GM12878 (cell line): ENCODE measurements at regions not wholly inside any gene's neighbourhood (a gene's known extent, or its start where the extent isn't known, plus 50 kb on each side); places are given as distances from the start of the nearest gene placed in this dataset.

Experiments used
- ATAC-seq: fragments of 200-7000 bp; cut with Tn5 transposase; 3 replicates; pipeline ENCODE4 v1.9.1; 2020; ENCODE audit warnings: mild to moderate bottlenecking, moderate library complexity
- BruUV-seq: library from RNA; stranded (reverse); fragments of 400-500 nt; replicated peaks from 2 replicates; lab custom pipeline; 2021; lab: Mats Ljungman, UMichigan
- CTCF ChIA-PET: fragments of 300-600 bp; sonication (Branson Sonifier 250); formaldehyde crosslinking; extraction: SDS; loops from one replicate; lab custom pipeline; 2021; ENCODE audit warnings: inconsistent platforms; lab: Yijun Ruan, JAX
- POLR2A ChIA-PET: fragments of 350-600 bp; formaldehyde crosslinking; extraction: SDS; loops from one replicate; lab custom pipeline; 2021; ENCODE audit warnings: inconsistent platforms; lab: Charles Lee
- RAD21 ChIA-PET: fragments of 300-600 bp; sonication (Branson Sonifier 250); formaldehyde crosslinking; loops from one replicate; lab custom pipeline; 2023; ENCODE audit warnings: antibody characterized with exemption; ENCODE audit not compliant: unreplicated experiment; lab: Charles Lee
- SMC1A ChIA-PET: fragments of 300-600 bp; sonication (Branson Sonifier 250); formaldehyde crosslinking; loops from one replicate; lab custom pipeline; 2023; ENCODE audit not compliant: unreplicated experiment, uncharacterized antibody; lab: Charles Lee
- DNase-seq: peaks from one replicate; pipeline ENCODE4 v3.0.0-alpha.2; 2011; ENCODE audit warnings: low read depth, low spot score
- FAIRE-seq: peaks from 3 replicates; lab custom pipeline; 2011; peaks lifted over from hg19 to GRCh38; lab: Jason Lieb, UNC
- H2AFZ ChIP-seq: 2 replicates; pipeline ENCODE4 v1.6.0; 2011; ENCODE audit warnings: low read depth, low read length, control low read depth; ENCODE audit not compliant: control insufficient read depth
- H3K27ac ChIP-seq: 2 replicates; pipeline ENCODE4 v1.5.1; 2011; ENCODE audit warnings: control low read depth; ENCODE audit not compliant: control insufficient read depth, insufficient read depth
- H3K27me3 ChIP-seq, 2 experiments: replicated peaks in 1 of 2; 2 replicates each; pipeline versions ENCODE4 v1.6.0 to v1.6.1; 2011; ENCODE audit warnings: low read length in 1 of 2; ENCODE audit not compliant: control insufficient read depth in 2 of 2, insufficient read depth in 2 of 2
- H3K36me3 ChIP-seq, 2 experiments: 2 replicates each; pipeline ENCODE4 v1.5.1; 2011; ENCODE audit warnings: low read length in 1 of 2; ENCODE audit not compliant: control insufficient read depth in 2 of 2, insufficient read depth in 2 of 2
- H3K4me1 ChIP-seq: 2 replicates; pipeline ENCODE4 v1.6.1; 2011; ENCODE audit warnings: mild to moderate bottlenecking, low read length, moderate library complexity, mixed read lengths; ENCODE audit not compliant: control insufficient read depth, insufficient read depth
- H3K4me2 ChIP-seq: 2 replicates; pipeline ENCODE4 v1.6.0; 2011; ENCODE audit warnings: control low read depth; ENCODE audit not compliant: control insufficient read depth, insufficient read depth
- H3K4me3 ChIP-seq: fragments of 200-600 bp; sonication (generic); 2 replicates; pipeline ENCODE4 v1.5.1; 2016
- H3K79me2 ChIP-seq: 2 replicates; pipeline ENCODE4 v1.6.0; 2011; ENCODE audit warnings: low read length; ENCODE audit not compliant: control insufficient read depth, insufficient read depth
- H3K9ac ChIP-seq: 2 replicates; pipeline ENCODE4 v1.8.0; 2011; ENCODE audit warnings: low read length, control low read depth, mixed read lengths; ENCODE audit not compliant: control insufficient read depth, insufficient read depth
- H3K9me3 ChIP-seq: replicated peaks from 3 replicates; pipeline ENCODE4 v1.5.1; 2011; ENCODE audit warnings: mild to moderate bottlenecking, low read length; ENCODE audit not compliant: control insufficient read depth, insufficient read depth
- H4K20me1 ChIP-seq: 2 replicates; pipeline ENCODE4 v1.6.0; 2011; ENCODE audit not compliant: control insufficient read depth, insufficient read depth
- BCL11A ChIP-seq: IDR thresholded peaks from 2 replicates; pipeline ENCODE4 v1.6.1; 2011; ENCODE audit warnings: low read depth, low read length
- BHLHE40 ChIP-seq, 2 experiments: fragments of 450-650 bp in 1 of 2; IDR thresholded peaks; 2 replicates each; pipeline ENCODE4 v1.6.1; 2011 to 2017; ENCODE audit warnings: low read depth in 2 of 2, borderline replicate concordance in 1 of 2, improper control_type of control experiment in 1 of 2, low read length in 1 of 2, mild to moderate bottlenecking in 1 of 2
- POLR2AphosphoS2 ChIP-seq: IDR thresholded peaks from 2 replicates; pipeline ENCODE4 v1.6.1; 2011; ENCODE audit warnings: low read depth, mild to moderate bottlenecking, low read length, improper control_type of control experiment, moderate library complexity
- ZNF384 ChIP-seq: IDR thresholded peaks from 2 replicates; pipeline ENCODE4 v1.6.1; 2012; ENCODE audit warnings: low read depth, mild to moderate bottlenecking, low read length, improper control_type of control experiment, borderline replicate concordance
- WGBS: methylation state at CpG from one replicate; pipeline ENCODE4 v1.1.6; 2016; ENCODE audit warnings: low lambda C conversion rate; ENCODE audit not compliant: insufficient replicate concordance, insufficient coverage; ENCODE audit errors: missing lambda C conversion rate; 5-methylcytosine and 5-hydroxymethylcytosine counted together
- in situ Hi-C: fragments of 300-500 bp; cut with MboI; formaldehyde crosslinking; loops from 9 replicates; pipeline ENCODE4 v1.14.3; 2018; ENCODE audit warnings: mixed read lengths
- intact Hi-C: fragments of 100-400 bp; cut with micrococcal nuclease; formaldehyde crosslinking; loops from one replicate; pipeline ENCODE4 v1.14.2; 2022; ENCODE audit not compliant: unreplicated experiment
- TF ChIP-seq, protein P1 (sequence below): IDR thresholded peaks from 2 replicates; pipeline ENCODE4 v1.6.1; 2012; ENCODE audit warnings: low read depth, low read length, improper control_type of control experiment
- TF ChIP-seq, protein P2 (sequence below): fragments of 450-650 bp; IDR thresholded peaks from 2 replicates; pipeline ENCODE4 v1.6.1; 2018; ENCODE audit warnings: borderline replicate concordance, mild to moderate bottlenecking; ENCODE audit not compliant: partially characterized antibody

GRCh38 chr1:38505944-38506343 is 353.6 kb downstream of the RRAGC start:
- H3K4me2 ChIP-seq: no peak overlapping the region
- H4K20me1 ChIP-seq: no peaks in the 10 kb centered on the region
- H3K79me2 ChIP-seq: no peaks in the 10 kb centered on the region
- in situ Hi-C loops (no loop called here), intact Hi-C loops (no loop called here)
- ChIA-PET POLR2A (no interaction called here), SMC1A (no interaction called here), RAD21 (no interaction called here), CTCF (interaction anchor here (1.3 kb wide), 2 partner anchors 12 to 30 kb away, joined by 3 read pairs; no protein-coding TSS in a partner anchor)
- no peak for ATAC-seq
- H3K27me3 ChIP-seq: no peaks in the 10 kb centered on the region; a peak in 1 of 4 replicates
- no TSS peak for BruUV-seq
- no peak for FAIRE-seq
- WGBS: 61% methylated on average over 8 of the region's 8 CpGs
- no peaks in the 10 kb centered on the region for H3K9me3 ChIP-seq
- no peak overlapping the region for H3K9ac ChIP-seq
- H2AFZ ChIP-seq: no peak overlapping the region
- no peaks in the 10 kb centered on the region for H3K4me1 ChIP-seq
- no peak for DNase-seq
- H3K27ac ChIP-seq: no peak overlapping the region
- no peak for TF ChIP-seq POLR2AphosphoS2
- no peak for TF ChIP-seq ZNF384
- no peak for TF ChIP-seq BCL11A
- TF ChIP-seq BHLHE40 (IDR thresholded peaks at IDR 0.05; ENCODE audit: borderline replicate concordance in 1 of 2, low read depth in 2 of 2, low read length in 1 of 2): peak in 1 of 2 experiments; percentile 46; a peak in 1 of 4 replicates
- TF ChIP-seq, protein P1, sequence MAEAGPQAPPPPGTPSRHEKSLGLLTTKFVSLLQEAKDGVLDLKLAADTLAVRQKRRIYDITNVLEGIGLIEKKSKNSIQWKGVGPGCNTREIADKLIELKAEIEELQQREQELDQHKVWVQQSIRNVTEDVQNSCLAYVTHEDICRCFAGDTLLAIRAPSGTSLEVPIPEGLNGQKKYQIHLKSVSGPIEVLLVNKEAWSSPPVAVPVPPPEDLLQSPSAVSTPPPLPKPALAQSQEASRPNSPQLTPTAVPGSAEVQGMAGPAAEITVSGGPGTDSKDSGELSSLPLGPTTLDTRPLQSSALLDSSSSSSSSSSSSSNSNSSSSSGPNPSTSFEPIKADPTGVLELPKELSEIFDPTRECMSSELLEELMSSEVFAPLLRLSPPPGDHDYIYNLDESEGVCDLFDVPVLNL: no peak
- TF ChIP-seq, protein P2, sequence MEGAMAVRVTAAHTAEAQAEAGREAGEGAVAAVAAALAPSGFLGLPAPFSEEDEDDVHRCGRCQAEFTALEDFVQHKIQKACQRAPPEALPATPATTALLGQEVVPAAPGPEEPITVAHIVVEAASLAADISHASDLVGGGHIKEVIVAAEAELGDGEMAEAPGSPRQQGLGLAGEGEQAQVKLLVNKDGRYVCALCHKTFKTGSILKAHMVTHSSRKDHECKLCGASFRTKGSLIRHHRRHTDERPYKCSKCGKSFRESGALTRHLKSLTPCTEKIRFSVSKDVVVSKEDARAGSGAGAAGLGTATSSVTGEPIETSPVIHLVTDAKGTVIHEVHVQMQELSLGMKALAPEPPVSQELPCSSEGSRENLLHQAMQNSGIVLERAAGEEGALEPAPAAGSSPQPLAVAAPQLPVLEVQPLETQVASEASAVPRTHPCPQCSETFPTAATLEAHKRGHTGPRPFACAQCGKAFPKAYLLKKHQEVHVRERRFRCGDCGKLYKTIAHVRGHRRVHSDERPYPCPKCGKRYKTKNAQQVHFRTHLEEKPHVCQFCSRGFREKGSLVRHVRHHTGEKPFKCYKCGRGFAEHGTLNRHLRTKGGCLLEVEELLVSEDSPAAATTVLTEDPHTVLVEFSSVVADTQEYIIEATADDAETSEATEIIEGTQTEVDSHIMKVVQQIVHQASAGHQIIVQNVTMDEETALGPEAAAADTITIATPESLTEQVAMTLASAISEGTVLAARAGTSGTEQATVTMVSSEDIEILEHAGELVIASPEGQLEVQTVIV: no peak
- H3K4me3 ChIP-seq: no peak overlapping the region
- H3K36me3 ChIP-seq: no peaks in the 10 kb centered on the region
